HG03103 (cell line): ENCODE measurements at regions not wholly inside any gene's neighbourhood (a gene's known extent, or its start where the extent isn't known, plus 50 kb on each side); places are given as distances from the start of the nearest gene placed in this dataset.
A peak's percentile ranks its signal among the peaks of the same experiment; 100 is the strongest.
"Not testable (repeated sequence)": the region's sequence is repeated elsewhere in the genome, so short reads cannot be mapped to it uniquely, and the experiment has no call there.

Experiments
- ATAC-seq: cut with Tn5 transposase; IDR thresholded peaks from one replicate; pipeline ENCODE4 v1.9.1; 2021; ENCODE audit warnings: low read depth; ENCODE audit not compliant: unreplicated experiment

DNA sequence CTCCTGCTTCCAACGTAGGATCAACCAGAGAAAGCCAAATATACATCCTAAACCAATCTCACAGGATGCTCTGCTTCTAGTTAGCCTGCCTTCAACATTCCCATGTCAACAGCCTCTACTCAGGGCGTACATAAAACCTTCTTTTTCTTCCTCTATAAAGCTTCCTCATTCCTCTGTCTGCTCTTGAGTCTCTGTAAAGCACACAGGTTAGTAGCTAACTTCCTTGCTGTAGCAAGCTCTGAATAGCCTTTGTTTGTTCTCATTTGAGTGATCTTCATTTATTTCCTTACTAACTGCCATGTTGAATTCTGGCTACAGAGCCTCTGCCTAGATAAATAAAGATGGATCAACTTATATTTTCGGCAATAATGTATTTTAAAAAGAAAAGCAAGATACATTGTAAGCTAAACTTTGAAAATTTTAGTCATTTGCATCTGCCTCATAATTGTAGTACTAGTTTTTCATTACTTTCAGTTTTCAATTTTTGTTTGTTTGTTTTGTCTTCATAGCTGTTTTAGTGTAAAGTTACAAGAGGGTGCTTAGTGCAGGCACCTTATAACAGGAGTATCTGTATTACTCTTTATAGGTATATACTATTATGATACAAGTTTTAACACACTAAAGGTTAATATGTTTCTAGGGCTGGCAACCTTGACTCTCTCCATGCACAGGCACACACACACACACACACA lies 498.2 kb downstream of the PYDC2 start:
- peak; percentile 47 for ATAC-seq

DNA sequence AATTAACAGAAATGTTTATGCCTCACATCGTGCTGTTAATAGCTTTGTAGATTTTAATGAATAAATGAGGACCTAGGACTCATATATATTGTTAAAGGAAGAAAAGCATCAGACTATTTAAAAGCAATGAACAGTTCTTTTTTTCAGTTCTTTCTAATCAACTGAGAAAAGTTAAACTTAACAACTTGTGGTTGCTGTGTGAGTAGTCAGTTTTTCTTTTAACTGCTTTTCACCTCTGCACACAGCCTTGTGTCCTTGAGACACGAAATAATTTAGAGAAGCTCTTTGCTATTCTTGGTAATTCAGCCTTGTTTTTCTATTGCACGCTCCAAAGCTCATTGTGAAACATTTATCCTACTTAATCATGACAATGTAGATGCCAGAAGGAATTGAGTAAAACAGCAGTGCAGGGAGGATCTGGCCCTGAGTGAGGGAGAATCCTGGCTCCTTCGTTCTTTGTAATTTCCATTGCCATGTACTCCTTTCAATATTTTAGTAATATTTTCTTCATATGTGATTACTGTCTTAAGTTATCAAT lies 499.0 kb downstream of the PYDC2 start:
- no peak for ATAC-seq

DNA sequence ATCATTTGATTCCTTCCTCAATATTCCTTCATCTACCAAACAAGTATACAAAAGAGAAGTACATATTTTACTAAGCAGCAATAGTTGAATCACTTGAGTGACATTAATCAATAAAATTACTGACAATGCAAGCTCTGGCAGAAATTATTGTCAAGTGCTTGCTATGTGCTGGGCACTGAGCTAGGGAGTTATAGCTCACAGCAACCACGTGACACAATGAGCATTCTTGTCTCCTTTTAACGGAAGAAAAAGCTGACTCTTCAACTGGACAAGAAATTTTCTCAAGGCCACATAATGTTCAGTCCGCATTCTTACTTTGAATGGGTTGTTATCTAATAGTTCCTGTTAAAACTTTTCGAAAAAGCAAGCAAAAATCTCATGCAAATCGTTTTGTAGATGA lies 500.1 kb downstream of the PYDC2 start:
- ATAC-seq: no peak

DNA sequence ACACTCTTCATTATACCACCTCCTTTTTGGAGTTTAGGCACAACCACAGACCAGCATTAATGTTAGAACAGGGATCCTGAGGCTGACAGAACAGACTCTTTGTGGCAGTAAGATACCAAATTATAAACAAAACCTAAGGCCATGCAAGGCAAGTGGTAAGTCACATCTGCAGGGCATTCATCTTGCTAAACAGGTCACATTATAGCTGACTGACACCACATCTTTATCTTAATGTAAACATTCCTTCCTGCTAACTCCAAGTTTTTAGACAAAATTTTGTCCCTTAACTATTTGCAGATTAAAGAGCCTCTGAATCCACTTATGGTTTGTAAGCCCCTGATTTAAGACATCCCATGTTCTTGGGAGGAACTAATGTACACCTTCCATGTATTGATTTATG lies 500.6 kb downstream of the PYDC2 start:
- no peak for ATAC-seq

DNA sequence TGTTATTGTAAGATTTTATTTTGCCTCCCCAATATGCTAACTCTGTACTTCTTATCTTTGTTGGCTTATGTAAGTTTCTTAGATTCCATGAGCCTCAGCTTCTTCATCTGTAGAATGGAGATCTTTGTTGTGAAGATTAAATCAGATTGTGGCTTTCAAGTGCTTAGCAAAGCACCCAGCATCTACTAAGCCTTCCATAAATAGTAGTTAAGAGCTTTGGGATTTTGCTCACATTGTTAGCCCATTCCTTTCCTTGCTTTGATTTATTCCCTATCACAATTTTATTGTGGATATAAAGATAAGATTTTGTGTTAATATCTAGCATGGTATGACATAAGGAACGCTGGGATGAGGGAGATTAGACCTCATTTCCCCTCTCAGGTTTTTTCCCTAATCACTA lies 501.4 kb downstream of the PYDC2 start:
- ATAC-seq: no peak

DNA sequence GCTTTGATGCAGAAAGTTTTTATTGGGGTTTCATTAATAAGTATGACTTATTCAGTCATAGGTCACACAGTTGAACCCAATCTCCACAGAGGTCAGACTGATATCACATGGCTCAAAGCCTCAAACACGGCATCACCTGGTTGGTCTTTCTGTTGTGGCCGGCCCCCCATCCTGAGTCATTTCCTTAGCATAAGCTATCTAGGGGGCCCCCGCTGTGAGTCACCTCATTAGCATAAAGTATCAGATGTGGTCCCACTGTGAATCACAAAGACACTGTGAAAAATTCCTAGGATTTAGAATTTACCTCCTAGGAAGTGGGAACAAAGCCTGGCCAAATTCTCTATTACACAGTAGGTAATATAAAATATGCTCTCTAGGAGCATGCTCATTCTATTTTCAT lies 502.2 kb downstream of the PYDC2 start:
- no peak for ATAC-seq

DNA sequence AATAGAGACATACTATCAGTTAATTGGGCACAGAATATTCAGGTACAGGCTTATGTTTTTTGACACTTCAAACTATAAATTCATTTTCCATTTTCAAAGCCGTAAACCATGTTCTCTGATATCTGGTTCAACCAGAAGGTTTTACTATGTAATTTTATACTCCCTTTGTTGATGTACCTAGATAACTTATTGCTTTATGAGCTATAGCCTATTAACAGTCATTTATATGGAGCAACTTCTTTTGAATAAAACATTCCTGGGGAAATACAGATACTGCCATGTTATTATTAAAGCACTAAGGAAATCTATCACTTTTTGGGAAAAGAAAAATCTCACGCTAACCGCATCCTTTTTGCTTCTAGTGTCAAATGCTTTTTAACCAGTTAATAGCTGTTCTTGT lies 505.6 kb downstream of the PYDC2 start:
- no peak for ATAC-seq

DNA sequence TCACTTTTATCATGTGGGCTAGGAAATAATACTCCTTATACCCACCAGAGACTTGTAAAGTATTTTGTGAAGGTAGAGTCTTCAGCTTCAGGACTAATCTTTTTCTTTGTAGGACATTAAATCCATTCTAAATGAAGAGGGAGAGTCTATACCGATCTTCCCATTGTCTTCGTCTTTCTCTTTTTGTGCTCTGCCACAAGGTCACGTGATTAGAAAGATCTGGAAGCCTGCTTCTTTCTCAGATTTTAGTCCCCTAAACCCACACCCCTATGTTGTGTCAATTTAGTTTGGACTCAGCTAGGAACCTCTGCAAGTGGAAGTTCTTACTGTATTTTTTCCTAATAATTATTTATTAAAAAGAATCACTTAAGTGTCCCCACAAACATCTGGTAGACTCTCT lies 507.3 kb downstream of the PYDC2 start:
- ATAC-seq: no peak

DNA sequence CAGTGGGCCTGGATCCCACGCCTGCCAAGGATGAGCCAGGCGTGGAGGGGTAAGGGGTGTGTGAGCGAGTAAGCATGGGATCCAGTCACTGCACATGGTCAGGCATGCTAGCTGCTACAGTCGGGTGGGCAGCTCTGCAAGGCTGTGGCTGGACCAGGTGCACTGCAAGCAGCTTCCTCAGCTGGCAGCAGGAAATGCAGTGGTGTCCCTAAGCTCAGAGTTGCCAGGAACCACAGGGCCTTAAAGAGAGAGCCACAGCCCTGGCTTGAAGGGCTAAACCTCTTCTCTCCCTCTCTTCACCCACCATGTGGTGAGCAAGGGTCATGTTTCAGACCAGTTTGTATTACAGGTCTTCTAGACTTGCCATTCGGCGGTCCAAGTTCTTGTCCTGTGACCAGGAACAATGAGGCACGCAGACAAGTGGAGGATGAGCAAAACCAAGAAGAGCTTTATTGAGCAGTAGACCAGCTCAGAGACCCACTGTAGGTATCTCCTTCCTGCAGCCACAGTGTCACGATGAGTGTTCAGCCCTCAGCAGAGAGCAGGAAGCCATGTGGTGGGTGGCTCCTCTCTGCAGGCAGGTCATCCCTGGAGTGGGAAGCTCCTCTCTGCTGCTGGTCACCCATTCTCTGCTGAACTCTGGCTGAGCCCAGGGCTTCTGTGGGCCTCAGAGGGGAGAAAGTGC lies 511.9 kb downstream of the PYDC2 start:
- peak; percentile 62 for ATAC-seq

DNA sequence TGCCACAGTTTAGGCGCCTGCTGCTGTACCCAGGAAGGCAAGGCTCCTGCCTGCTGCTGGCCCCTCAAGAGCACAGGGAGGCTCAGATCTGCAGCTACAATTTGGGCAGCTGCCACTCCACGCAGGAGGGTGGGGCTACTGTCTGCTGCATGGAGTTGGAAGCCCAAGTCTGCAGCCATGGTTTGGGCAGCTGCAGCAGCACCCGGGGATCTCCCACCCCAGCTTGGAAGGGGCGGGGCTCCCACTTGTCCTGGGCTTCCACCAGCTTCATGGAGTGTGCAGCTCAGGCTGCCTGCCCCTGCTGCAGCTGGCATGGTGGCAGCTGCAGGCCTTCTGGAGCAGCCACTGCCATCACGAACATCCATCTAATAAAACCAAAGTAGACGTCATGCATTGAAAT lies 512.9 kb downstream of the PYDC2 start:
- ATAC-seq: no peak

DNA sequence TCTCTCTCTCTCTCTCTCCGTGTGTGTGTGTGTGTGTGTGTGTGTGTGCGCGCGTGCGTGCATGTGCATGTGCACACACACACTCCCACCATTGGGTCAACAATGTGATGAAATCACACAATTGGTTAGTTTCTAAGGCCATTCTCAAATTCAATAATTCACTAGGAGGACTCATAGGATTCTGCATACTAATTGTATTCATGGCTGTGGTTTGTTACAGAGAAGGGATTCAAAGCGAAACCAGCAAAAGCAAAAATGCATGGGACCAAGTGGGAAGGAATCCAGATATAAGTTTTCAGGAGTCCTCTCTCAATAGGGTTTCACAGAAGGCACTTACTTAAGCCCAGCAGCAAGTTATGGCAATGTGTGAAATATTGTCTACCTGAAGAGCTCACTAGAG lies 515.0 kb downstream of the PYDC2 start:
- ATAC-seq: no peak

DNA sequence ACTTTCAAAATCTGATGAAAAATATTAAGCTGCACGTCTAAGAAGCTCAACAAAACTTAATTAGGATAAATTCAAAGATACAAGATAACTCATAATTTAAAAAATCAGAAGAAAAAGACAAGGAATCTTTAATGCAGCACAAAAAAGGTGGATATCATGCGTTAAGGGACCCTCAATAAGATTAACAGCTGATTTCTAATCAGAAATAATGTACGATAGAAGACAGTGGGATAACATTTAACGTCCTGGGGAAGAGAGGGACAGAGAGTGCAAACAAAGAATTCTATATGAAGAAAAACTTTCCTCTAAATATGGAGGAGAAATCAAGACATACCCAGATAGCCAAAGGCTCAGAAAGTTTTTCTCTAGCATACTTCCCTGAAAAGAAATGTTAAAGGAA lies 519.5 kb downstream of the PYDC2 start:
- no peak for ATAC-seq

DNA sequence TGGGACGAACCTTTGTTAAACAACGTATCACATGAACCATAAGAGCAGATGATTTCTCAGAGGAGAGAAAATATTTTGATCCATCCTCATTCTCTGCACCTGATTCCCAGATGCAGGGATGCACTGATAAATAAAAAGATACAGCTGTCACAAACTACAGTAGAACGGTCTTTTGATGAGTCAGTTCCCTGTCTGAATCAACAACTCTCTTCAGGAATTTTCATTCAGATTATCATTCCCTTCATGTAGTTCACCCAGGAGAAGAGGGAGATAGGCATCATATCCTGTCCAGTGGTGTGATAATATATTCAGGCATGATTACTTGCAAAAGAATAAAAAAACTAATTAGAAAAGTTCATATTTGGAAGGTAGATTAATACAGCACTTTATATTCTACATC lies 521.5 kb downstream of the PYDC2 start:
- no peak for ATAC-seq

DNA sequence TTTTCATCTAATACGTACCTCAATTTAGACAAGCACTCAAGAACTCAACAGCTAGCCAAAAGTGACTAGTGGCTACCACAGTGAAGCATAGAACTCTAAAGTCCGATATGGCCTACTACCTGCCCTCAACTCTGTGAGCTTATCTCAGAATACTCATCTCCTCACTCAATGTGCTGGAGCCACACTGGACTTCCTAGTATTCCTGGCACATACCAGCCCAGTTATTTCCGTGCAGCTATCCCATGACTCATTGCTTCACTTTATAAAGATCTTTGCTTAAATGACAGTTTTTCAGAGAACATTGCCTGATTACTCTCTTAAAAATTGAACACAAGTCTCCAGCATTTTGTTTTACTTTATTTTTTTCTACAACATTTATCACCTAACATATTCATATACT lies 524.7 kb downstream of the PYDC2 start:
- no peak for ATAC-seq

DNA sequence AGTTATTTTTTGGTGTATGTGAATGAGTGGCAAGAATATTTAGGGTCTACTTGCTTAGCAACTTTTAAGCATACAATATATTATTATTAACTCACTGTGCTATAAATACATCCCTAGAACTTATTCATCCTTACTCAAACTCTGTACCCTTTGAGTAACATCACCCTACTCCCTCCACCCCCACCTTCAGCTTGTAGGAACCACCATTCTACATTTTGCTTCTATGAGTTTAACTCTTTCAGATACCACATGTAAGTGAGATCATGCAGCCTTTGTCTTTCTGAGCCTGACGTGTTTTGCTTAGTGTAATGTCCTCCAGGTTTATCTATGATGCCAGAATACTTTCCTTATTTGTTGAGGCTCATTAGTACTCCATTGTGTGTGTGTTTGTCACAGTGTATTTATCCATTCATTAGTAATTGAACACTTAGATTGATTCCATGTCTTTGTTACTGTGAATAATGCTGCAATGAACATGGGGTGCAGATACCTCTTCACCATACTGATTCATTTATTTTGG lies 526.9 kb downstream of the PYDC2 start:
- no peak for ATAC-seq

DNA sequence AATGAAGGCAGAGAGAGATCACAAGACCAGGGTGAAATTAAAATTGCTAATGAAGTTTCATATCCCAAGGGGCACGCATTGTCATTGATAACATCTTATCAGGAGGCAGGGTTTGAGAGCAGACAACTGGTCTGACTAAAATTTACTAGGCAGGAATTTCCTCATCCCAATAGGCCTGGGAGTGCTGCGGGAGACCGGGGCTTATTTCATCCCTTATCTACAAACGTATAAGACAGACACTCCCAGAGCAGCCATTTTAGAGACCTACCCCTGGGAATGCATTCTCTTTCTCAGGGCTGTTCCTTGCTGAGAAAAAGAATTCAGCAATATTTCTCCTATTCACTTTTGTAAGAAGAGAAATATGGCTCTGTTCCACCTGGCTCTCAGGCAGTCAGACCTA lies 533.0 kb downstream of the PYDC2 start:
- not testable (repeated sequence) for ATAC-seq

DNA sequence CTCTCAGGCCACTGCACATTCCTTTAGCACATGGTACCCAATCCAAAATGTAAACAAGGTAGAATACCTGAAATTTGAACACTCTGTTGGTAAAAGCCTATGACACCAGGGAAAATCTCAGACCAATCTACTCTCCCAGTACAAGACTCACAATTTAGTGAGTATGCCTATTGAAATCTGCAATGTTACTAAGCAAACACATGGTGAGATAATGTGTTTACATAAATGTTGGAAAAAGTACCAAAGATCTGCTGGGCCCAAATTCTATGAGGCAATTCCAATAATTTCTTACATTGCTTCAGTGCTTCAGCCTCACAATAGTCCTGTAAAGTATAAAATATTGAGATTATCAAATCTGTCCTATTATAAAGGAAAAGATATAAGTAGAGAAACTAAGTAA lies 536.1 kb downstream of the PYDC2 start:
- no peak for ATAC-seq

DNA sequence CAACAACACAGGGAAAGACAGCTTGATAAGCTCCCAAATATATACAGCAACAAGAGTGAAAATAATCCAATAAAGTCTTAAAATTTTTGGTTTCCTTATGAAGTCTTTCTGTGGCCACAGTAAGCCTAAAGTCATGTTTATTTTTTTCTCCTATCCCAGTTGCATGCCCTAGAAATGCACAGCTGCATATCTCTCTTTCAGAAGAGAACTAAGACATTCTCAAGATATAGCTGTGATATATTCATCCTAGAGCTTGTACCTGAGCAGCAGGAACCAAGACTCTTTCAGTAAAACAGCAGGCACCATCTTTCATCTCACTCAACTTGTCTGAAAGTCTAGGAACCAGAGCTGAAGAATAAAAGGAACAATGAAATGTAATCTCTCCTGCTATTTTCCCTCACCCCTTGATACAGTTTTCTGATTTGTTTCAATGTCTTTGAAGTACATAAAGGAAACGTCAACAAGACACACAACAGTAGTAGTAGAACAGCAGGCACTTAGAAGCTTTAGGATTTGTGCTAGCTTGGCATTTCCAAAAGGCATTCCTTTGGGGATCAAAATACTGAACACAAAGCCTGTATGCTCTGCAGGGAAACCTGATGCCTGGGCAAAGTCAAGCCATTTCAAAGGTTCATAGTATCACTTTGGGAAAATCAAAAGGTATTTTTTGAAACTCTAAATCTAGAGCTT lies 536.8 kb downstream of the PYDC2 start:
- ATAC-seq: no peak

DNA sequence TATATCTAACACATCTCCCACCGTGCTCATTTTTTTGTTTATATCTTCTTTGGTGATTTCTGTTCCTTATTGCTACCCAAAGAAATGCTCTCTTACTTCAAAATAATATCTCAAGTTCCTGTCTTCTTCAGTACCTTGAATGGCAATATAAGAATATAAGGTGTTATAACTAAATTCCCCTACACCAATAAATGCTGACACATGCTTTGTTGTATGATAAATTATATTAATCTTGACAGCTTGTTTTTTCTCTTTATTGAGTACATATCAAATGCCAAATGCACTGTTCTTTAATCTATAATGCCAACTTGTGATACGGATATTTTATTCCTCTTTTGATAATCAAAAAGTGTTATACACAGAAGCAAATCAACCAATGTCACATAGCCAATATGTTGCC lies 540.3 kb downstream of the PYDC2 start:
- no peak for ATAC-seq

DNA sequence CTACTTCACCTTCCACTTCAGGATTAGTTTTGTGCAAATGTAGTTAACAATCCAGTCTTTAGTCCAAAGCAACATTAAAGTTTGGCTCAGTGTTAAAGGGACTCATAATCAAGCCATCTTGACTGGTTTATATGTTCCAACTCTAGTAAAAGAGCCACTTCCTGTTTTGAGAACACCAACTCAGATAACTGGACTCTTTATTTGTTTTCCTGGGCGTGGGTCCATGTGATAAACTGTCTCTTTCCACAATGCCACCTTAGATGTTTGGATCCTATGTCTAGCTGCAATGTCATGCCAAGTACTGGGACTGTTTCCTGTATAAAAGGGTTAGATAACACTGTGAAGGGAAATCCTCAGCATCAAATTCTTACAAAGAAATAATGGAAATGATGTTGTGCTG lies 545.0 kb downstream of the PYDC2 start:
- ATAC-seq: no peak

DNA sequence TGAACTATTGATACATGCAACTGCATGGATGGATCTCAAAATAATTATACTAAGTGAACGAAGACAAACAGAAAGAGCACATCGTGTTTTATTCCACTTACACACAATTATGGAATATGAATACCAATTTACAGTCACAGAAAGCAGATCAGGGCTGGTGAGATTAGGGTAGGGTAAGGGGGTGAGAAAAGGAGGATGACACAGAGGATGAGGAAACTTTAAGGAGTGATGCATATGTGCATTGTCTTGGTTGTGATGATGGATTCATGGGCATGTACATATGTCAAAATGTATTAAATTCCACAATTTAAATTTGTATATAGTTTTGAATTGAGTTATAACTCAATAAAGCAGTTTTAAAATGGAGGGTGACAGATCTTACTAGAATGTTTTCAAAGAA lies 548.9 kb downstream of the PYDC2 start:
- no peak for ATAC-seq
